ENCODE measurements at regions not wholly inside any gene's neighbourhood (a gene's known extent, or its start where the extent isn't known, plus 50 kb on each side); places are given as distances from the start of the nearest gene placed in this dataset.

DNA sequence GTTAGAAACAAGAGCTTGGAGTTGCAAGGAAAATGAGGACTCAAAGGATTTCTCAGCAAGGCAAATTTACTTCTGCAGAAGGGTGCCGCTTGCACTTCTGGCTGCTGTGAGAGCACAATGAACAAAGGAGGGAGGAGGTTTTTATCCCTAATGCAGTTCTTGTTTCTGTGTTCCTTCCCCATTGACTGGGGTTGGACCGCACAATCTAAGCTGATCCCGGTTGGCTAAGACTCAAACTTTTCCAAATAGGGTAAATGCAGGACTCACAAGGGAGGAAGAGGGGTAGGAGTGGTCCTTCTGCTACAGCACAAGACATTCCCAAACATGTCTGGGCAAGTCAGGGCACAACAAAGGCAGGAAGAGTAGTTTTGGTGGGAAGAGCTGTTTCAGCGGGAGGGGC, 249.6 kb upstream of the MOCS1 start:
- TF ChIP-seq, protein P1, sequence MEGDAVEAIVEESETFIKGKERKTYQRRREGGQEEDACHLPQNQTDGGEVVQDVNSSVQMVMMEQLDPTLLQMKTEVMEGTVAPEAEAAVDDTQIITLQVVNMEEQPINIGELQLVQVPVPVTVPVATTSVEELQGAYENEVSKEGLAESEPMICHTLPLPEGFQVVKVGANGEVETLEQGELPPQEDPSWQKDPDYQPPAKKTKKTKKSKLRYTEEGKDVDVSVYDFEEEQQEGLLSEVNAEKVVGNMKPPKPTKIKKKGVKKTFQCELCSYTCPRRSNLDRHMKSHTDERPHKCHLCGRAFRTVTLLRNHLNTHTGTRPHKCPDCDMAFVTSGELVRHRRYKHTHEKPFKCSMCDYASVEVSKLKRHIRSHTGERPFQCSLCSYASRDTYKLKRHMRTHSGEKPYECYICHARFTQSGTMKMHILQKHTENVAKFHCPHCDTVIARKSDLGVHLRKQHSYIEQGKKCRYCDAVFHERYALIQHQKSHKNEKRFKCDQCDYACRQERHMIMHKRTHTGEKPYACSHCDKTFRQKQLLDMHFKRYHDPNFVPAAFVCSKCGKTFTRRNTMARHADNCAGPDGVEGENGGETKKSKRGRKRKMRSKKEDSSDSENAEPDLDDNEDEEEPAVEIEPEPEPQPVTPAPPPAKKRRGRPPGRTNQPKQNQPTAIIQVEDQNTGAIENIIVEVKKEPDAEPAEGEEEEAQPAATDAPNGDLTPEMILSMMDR (IDR thresholded peaks at IDR 0.05; ENCODE audit: low read depth, low read length, missing control alignments), result no peak
- H3K4me3 ChIP-seq (replicated peaks; ENCODE audit: low read depth, low read length), result no peak overlapping the region
- DNase-seq (ENCODE audit: extremely low read depth, low read depth), result no peak

DNA sequence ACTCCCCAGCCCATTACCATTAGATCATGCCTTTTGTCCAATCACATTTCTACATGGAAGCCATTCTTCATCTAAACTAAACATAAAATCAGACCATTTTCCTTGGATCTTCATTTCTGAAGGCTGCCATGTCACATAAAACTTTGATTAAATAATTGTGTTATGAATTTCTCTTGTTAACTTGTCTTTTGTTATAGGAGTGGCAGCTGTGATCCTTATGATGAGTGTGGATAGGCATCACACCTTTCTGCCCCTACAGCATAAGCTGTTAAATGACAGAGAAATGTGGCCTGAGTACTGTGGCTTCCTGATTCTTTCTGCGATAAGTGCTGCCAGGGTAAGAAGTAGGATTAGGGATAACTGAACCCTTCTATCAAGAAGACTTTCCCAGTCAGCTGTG, 247.1 kb upstream of the MOCS1 start:
- TF ChIP-seq, protein P1 (IDR thresholded peaks at IDR 0.05; ENCODE audit: low read depth, low read length, missing control alignments), result no peak
- H3K4me3 ChIP-seq (replicated peaks; ENCODE audit: low read depth, low read length), result no peak overlapping the region
- no peak for DNase-seq (ENCODE audit: extremely low read depth, low read depth)

DNA sequence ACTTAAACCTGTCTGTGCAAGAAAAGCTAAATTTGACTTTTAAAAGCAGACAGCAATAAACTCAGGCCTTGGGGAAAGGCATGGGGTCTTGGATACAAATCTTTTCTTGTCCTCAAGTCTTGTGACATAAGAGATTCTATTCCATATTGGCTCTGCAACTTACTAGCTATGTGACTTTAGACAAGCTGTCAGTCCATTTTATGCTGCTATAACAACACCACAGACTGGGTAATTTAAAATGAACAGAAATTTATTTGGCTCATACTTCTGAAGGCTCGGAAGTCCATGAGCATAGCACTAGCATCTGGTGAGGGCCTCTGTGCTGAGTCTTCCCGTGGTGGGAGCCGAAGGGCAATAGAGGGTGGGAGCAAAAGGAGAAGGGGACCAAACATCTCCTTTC, 246.0 kb upstream of the MOCS1 start:
- H3K4me3 ChIP-seq (replicated peaks; ENCODE audit: low read depth, low read length), result no peak overlapping the region
- DNase-seq (ENCODE audit: extremely low read depth, low read depth), result no peak
- TF ChIP-seq, protein P1 (IDR thresholded peaks at IDR 0.05; ENCODE audit: low read depth, low read length, missing control alignments), result no peak

DNA sequence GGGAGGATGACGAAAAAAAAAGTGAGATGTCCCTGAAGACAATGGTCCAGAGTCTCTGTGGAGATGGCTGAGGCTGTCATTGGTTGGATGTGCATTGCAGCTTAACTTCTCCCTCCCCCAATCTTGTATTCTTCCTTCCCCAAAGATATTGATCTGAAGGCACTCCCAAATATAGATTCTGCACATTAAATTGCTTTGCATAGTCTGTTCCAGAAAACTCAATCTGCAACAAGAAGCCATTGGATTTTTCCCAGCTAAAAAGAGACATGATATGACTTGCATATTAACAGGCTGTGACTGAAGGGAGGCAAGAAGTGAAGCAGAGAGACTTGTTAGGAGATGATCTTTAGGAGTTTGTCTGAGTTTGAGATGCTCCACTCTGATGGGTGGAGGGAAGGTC, 245.2 kb upstream of the MOCS1 start:
- DNase-seq (ENCODE audit: extremely low read depth, low read depth), result no peak
- H3K4me3 ChIP-seq (replicated peaks; ENCODE audit: low read depth, low read length), result no peak overlapping the region
- TF ChIP-seq, protein P1 (IDR thresholded peaks at IDR 0.05; ENCODE audit: low read depth, low read length, missing control alignments), result no peak

DNA sequence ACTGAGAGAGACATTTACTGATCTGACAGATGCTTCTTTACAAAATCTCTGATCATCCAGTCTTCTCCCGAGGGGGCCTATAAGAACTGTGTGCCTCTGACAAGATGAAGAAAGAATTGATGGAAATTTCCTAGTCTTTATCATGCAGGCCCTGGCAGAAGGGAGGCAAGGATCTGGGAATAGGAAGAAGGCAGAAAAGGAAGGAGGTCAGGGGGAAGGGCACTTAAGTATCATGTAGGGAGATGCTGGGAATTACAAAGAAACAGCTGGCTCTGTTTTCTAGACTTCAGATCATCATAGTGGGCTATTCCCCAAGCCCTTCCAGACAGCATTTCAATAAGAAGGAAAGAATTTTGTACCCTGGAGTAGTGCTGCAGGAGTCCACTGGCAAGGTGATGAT, 243.3 kb upstream of the MOCS1 start:
- H3K4me3 ChIP-seq (replicated peaks; ENCODE audit: low read depth, low read length), result no peak overlapping the region
- TF ChIP-seq, protein P1 (IDR thresholded peaks at IDR 0.05; ENCODE audit: low read depth, low read length, missing control alignments), result no peak
- no peak for DNase-seq (ENCODE audit: extremely low read depth, low read depth)

DNA sequence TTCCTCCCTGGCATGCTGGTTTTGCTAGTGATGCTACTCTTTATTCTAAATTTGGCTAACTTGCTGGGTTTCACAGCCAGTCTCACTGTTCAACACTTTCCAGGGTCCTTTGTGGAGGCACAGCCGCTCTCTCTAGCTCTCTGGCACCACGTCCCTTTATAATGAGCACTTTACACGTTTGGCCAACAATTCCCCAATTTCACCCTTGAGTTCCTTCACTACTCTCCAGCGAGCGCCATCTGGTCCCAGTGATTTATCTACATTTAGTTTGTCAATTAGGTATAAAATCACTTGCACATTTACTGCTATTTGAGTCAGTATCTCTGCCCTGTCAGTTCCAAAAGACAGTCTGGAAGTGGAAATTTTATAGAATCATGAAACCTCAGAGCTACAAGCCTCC, 241.9 kb upstream of the MOCS1 start:
- no peak overlapping the region for H3K4me3 ChIP-seq (replicated peaks; ENCODE audit: low read depth, low read length)
- TF ChIP-seq, protein P1 (IDR thresholded peaks at IDR 0.05; ENCODE audit: low read depth, low read length, missing control alignments), result no peak
- no peak for DNase-seq (ENCODE audit: extremely low read depth, low read depth)

DNA sequence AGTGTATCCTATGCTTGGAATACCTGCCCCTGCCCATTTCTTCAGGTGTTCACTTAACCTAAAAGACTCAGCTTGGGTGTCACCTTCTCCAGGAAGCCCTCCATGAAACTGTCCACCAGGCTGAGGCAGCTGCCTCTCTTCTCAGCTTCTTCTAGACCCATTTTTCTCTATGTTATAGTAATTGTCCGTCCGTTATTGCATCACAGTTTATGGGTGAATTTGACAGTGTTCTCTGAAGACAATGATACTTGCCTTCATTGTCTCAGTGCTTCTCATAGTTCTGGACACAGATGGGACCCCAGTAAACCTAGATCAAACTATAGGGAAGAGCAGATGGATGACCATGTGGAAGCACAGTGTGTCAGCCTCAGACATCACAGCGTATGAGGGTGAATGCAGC, 238.0 kb upstream of the MOCS1 start:
- TF ChIP-seq, protein P1 (IDR thresholded peaks at IDR 0.05; ENCODE audit: low read depth, low read length, missing control alignments), result no peak
- DNase-seq (ENCODE audit: extremely low read depth, low read depth), result no peak

More for the DNA sequence above, 238.0 kb upstream of the MOCS1 start:
- H3K4me3 ChIP-seq (replicated peaks; ENCODE audit: low read depth, low read length), result no peak overlapping the region

Data from HFF-Myc (cell line).